HL-60 (cell line): ENCODE measurements at regions not wholly inside any gene's neighbourhood (a gene's known extent, or its start where the extent isn't known, plus 50 kb on each side); places are given as distances from the start of the nearest gene placed in this dataset.

Source experiments
- DNase-seq, 2 experiments: peaks; one replicate each; pipeline ENCODE4 v3.0.0-alpha.2; 2010 to 2020; ENCODE audit warnings: low read depth in 1 of 2, low spot score in 1 of 2
- H3K27ac ChIP-seq: fragments of 250-450 bp; sonication (Bioruptor Pico); replicated peaks from 2 replicates; pipeline ENCODE4 v1.5.1; 2020; ENCODE audit warnings: mild to moderate bottlenecking, moderate library complexity
- H3K27me3 ChIP-seq: fragments of 250-450 bp; sonication (Bioruptor Pico); 2 replicates; pipeline ENCODE4 v1.5.1; 2021; ENCODE audit warnings: mild to moderate bottlenecking, moderate library complexity; ENCODE audit not compliant: insufficient read depth, poor library complexity, severe bottlenecking
- H3K4me3 ChIP-seq: replicated peaks from 2 replicates; pipeline ENCODE4 v1.5.1; 2011; ENCODE audit warnings: mild to moderate bottlenecking, control low read depth, low read length; ENCODE audit not compliant: insufficient read depth
- CTCF ChIP-seq: IDR thresholded peaks from one replicate; pipeline ENCODE4 v1.5.1; 2011; ENCODE audit warnings: low read length, control low read depth, inconsistent platforms; ENCODE audit not compliant: insufficient read depth
- GABPA ChIP-seq: IDR thresholded peaks from 2 replicates; pipeline ENCODE4 v1.6.1; 2012; ENCODE audit warnings: low read depth
- POLR2AphosphoS5 ChIP-seq: IDR thresholded peaks from 2 replicates; pipeline ENCODE4 v1.6.1; 2012; ENCODE audit warnings: low read depth
- REST ChIP-seq: IDR thresholded peaks from 2 replicates; pipeline ENCODE4 v1.6.1; 2012; ENCODE audit warnings: low read depth; ENCODE audit not compliant: insufficient replicate concordance
- SPI1 ChIP-seq: IDR thresholded peaks from 2 replicates; pipeline ENCODE4 v1.6.1; 2012; ENCODE audit warnings: low read depth, mild to moderate bottlenecking, borderline replicate concordance

- TF ChIP-seq REST, result no peak
- no peak for TF ChIP-seq POLR2AphosphoS5
- TF ChIP-seq CTCF, result no peak
- no peak for TF ChIP-seq GABPA
- no peak for TF ChIP-seq SPI1
- Histone ChIP-seq H3K27me3 (no peaks in the 10 kb centered on the region), H3K4me3 (no peak overlapping the region), H3K27ac (no peak overlapping the region)
- no peak for DNase-seq
These were observed 128.2 kb upstream of the COX10 start for GRCh38 chr17:13940858-13941665.

- Histone ChIP-seq H3K27me3 (no peaks in the 10 kb centered on the region), H3K27ac (no peak overlapping the region), H3K4me3 (no peak overlapping the region)
- no peak for DNase-seq
- TF ChIP-seq SPI1, result no peak
- TF ChIP-seq POLR2AphosphoS5, result no peak
- TF ChIP-seq GABPA, result no peak
- TF ChIP-seq CTCF, result no peak
These were observed 127.5 kb upstream of the COX10 start for GRCh38 chr17:13941781-13942180.

- DNase-seq, result no peak
- TF ChIP-seq POLR2AphosphoS5, result no peak
- TF ChIP-seq GABPA, result no peak
- TF ChIP-seq REST, result no peak
- no peak for TF ChIP-seq SPI1
- no peak for TF ChIP-seq CTCF
- no peak overlapping the region for H3K27ac ChIP-seq
- no peaks in the 10 kb centered on the region for H3K27me3 ChIP-seq
- H3K4me3 ChIP-seq, result no peak overlapping the region
These were observed 125.4 kb upstream of the COX10 start for GRCh38 chr17:13943909-13944308.
